ENCODE measurements at regions not wholly inside any gene's neighbourhood (a gene's known extent, or its start where the extent isn't known, plus 50 kb on each side); places are given as distances from the start of the nearest gene placed in this dataset.

GRCh38 chr4:156329779-156330178 is 376.1 kb upstream of the CTSO start:
- no peak for TF ChIP-seq CTCF (conservative IDR thresholded peaks at IDR 0.05; ENCODE audit: low read depth in 2 of 2)
- TF ChIP-seq NANOG (IDR thresholded peaks at IDR 0.05; ENCODE audit: borderline replicate concordance), result no peak
- no peak for TF ChIP-seq EZH2phosphoT487 (IDR thresholded peaks at IDR 0.05; ENCODE audit: unreplicated experiment)
- no peak for TF ChIP-seq JUNB (IDR thresholded peaks at IDR 0.05; ENCODE audit: unreplicated experiment)

Data from GM23338 (cell line).